ENCODE measurements at regions not wholly inside any gene's neighbourhood (a gene's known extent, or its start where the extent isn't known, plus 50 kb on each side); places are given as distances from the start of the nearest gene placed in this dataset.

GRCh38 chrX:13151828-13152517 lies 107.6 kb upstream of the FAM9C start:
- no peak for TF ChIP-seq CTCF (IDR thresholded peaks at IDR 0.05; ENCODE audit: low read depth, low read length)
- no peak for TF ChIP-seq EZH2phosphoT487 (IDR thresholded peaks at IDR 0.05; ENCODE audit: low read depth)
